OCI-LY7 (cell line): ENCODE measurements at regions not wholly inside any gene's neighbourhood (a gene's known extent, or its start where the extent isn't known, plus 50 kb on each side); places are given as distances from the start of the nearest gene placed in this dataset.
A peak's percentile ranks its signal among the peaks of the same experiment; 100 is the strongest.

Source experiments
- BruUV-seq: library from RNA; stranded (reverse); fragments of 400-500 nt; replicated peaks from 2 replicates; lab custom pipeline; 2021; lab: Mats Ljungman, UMichigan
- CTCF ChIA-PET: fragments of 300-600 bp; sonication (Branson Sonifier 250); formaldehyde crosslinking; loops from one replicate; lab custom pipeline; 2022; ENCODE audit warnings: antibody characterized with exemption; ENCODE audit not compliant: unreplicated experiment; lab: Charles Lee
- POLR2A ChIA-PET: fragments of 300-600 bp; sonication (Branson Sonifier 250); formaldehyde crosslinking; loops from one replicate; lab custom pipeline; 2022; ENCODE audit warnings: antibody characterized with exemption; lab: Charles Lee
- DNase-seq: peaks from one replicate; pipeline ENCODE4 v3.0.0-alpha.2; 2015; ENCODE audit warnings: low spot score
- H2AFZ ChIP-seq: fragments of 200-600 bp; sonication (generic), shearing (Covaris generic); 2 replicates; pipeline ENCODE4 v1.6.1; 2014; ENCODE audit warnings: mild to moderate bottlenecking, antibody characterized with exemption, low read length, moderate library complexity
- H3K27ac ChIP-seq: fragments of 200-600 bp; sonication (generic); 2 replicates; pipeline ENCODE4 v1.5.1; 2014; ENCODE audit warnings: mixed run types, low read depth, mild to moderate bottlenecking, moderate library complexity, low read length, inconsistent platforms; ENCODE audit not compliant: poor library complexity, severe bottlenecking
- H3K36me3 ChIP-seq: fragments of 200-600 bp; sonication (generic); 2 replicates; pipeline ENCODE4 v1.6.1; 2014; ENCODE audit warnings: mild to moderate bottlenecking, antibody characterized with exemption, low read length, moderate library complexity, mixed read lengths; ENCODE audit not compliant: insufficient read depth
- H3K4me1 ChIP-seq: fragments of 200-600 bp; sonication (generic); 2 replicates; pipeline ENCODE4 v1.5.1; 2014; ENCODE audit warnings: mild to moderate bottlenecking, low read length; ENCODE audit not compliant: insufficient read depth, poor library complexity, severe bottlenecking
- H3K4me2 ChIP-seq: fragments of 200-600 bp; sonication (generic); 2 replicates; pipeline ENCODE4 v1.6.1; 2014; ENCODE audit warnings: mild to moderate bottlenecking, low read length
- H3K4me3 ChIP-seq: fragments of 200-600 bp; sonication (generic); 2 replicates; pipeline ENCODE4 v1.5.1; 2014; ENCODE audit warnings: mild to moderate bottlenecking, low read depth, low read length; ENCODE audit not compliant: poor library complexity, severe bottlenecking
- H3K79me2 ChIP-seq: fragments of 200-600 bp; sonication (generic); 2 replicates; pipeline ENCODE4 v1.6.1; 2016; ENCODE audit warnings: low read depth, mild to moderate bottlenecking, low read length, moderate library complexity, mixed read lengths; ENCODE audit not compliant: insufficient read depth
- H3K9me2 ChIP-seq: fragments of 200-600 bp; sonication (generic); 2 replicates; pipeline ENCODE4 v1.6.1; 2016; ENCODE audit warnings: mild to moderate bottlenecking, low read length, mixed read lengths; ENCODE audit not compliant: insufficient read depth
- H3K9me3 ChIP-seq: fragments of 200-600 bp; sonication (generic); 2 replicates; pipeline ENCODE4 v1.6.1; 2014; ENCODE audit warnings: mild to moderate bottlenecking, mixed run types, low read length, mixed read lengths
- H4K20me1 ChIP-seq: fragments of 200-600 bp; sonication (generic); 2 replicates; pipeline ENCODE4 v1.6.1; 2014; ENCODE audit warnings: mild to moderate bottlenecking, antibody characterized with exemption, low read length, moderate library complexity, mixed read lengths; ENCODE audit not compliant: insufficient read depth
- CTCF ChIP-seq: fragments of 200-600 bp; sonication (generic); conservative IDR thresholded peaks from 2 replicates; pipeline ENCODE4 v1.5.1; 2014; ENCODE audit warnings: mild to moderate bottlenecking, antibody characterized with exemption, low read length, moderate library complexity, mixed read lengths
- EZH2phosphoT487 ChIP-seq: fragments of 200-600 bp; sonication (generic); IDR thresholded peaks from 2 replicates; pipeline ENCODE4 v1.6.1; 2018; ENCODE audit warnings: low read depth, borderline replicate concordance, mild to moderate bottlenecking, mixed run types, antibody characterized with exemption, low read length, moderate library complexity, mixed read lengths
- intact Hi-C: fragments of 100-400 bp; cut with micrococcal nuclease; formaldehyde crosslinking; loops from one replicate; pipeline ENCODE4 v1.10.0; 2022; ENCODE audit not compliant: unreplicated experiment

- Histone ChIP-seq H3K79me2 (no peaks in the 10 kb centered on the region), H2AFZ (peak overlapping the region; percentile 4; the same call in 1 of the 2 replicates), H3K4me2 (no peak overlapping the region), H3K9me3 (no peaks in the 10 kb centered on the region; the same call in 1 of the 2 replicates), H3K36me3 (no peaks in the 10 kb centered on the region), H3K9me2 (no peaks in the 10 kb centered on the region), H4K20me1 (no peaks in the 10 kb centered on the region), H3K4me1 (peaks cover 5% of the 10 kb centered on the region), H3K27ac (no peak overlapping the region), H3K4me3 (no peak overlapping the region)
- intact Hi-C loops: no loop called here
- TF ChIP-seq EZH2phosphoT487 (no peak), CTCF (no peak)
- no peak for DNase-seq
- no TSS peak for BruUV-seq
- ChIA-PET CTCF (no interaction called here), POLR2A (interaction anchor here (0.6 to 2.1 kb wide), 2 partner anchors 10 to 71 kb away, joined by 3 to 5 read pairs; no protein-coding TSS in a partner anchor)
Observed at GRCh38 chr13:62234780-62235440, 819.3 kb upstream of the PCDH20 start.

DNA sequence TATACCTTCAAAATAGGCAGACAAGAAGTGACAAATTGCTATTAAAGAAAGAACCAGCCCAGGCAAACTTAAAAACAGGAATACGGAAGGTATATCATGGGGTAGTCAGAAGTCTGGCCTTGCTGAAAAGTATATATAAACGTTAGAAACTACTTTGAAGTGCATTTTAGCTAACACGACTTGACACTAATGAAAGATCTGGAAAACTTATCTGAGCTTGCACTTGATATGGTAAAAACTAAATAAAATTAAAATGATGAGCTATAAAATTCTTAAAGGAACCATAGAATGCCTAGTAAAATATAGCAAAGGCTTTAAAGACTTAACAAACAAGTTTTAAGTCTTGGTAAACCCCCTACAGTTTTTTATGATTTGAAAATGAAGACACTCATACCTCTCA lies 795.3 kb upstream of the PCDH20 start:
- CTCF ChIA-PET: no interaction called here
- Histone ChIP-seq H3K4me3 (no peak overlapping the region), H3K4me1 (peaks cover 45% of the 10 kb centered on the region), H3K27ac (peak overlapping the region; percentile 95), H3K36me3 (peaks cover 27% of the 10 kb centered on the region), H3K79me2 (no peaks in the 10 kb centered on the region), H3K9me2 (no peaks in the 10 kb centered on the region), H4K20me1 (no peaks in the 10 kb centered on the region), H2AFZ (no peak overlapping the region; the same call in 1 of the 2 replicates), H3K4me2 (peak overlapping the region; percentile 3; the same call in 1 of the 2 replicates), H3K9me3 (peaks cover 26% of the 10 kb centered on the region)
- POLR2A ChIA-PET: interaction anchor here (0.6 to 6.5 kb wide), 12 partner anchors 9 to 99 kb away, joined by 3 to 31 read pairs (median 5); no protein-coding TSS in a partner anchor
- no TSS peak for BruUV-seq
- intact Hi-C loops: no loop called here
- no peak for DNase-seq
- no peak for TF ChIP-seq EZH2phosphoT487
- no peak for TF ChIP-seq CTCF

DNA sequence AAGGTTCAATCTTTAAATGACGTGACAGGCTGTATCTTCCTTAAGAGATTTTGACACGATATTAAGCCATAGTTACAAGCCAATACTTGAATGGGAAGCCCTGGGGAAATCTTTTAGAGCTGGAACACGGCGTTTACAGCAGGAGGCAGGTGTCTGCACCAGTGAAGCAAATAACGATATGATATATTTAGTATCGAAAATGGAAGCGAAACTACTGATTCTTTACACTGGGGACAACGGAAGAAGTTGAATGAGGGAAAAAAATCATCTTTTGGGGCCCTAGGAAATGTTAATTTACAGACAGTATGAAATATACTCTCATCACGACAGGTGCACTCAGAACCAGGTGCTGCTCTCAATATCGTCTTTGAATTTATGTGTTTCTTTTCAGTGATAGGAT lies 793.9 kb upstream of the PCDH20 start:
- TF ChIP-seq EZH2phosphoT487 (no peak), CTCF (no peak)
- H3K4me2 ChIP-seq: peak overlapping the region; percentile 72
- CTCF ChIA-PET: no interaction called here
- H3K79me2 ChIP-seq: no peaks in the 10 kb centered on the region
- peak overlapping the region; percentile 52 for H3K4me3 ChIP-seq
- POLR2A ChIA-PET: interaction anchor here (0.6 to 6.5 kb wide), 19 partner anchors 8 to 138 kb away, joined by 3 to 31 read pairs (median 4); no protein-coding TSS in a partner anchor
- BruUV-seq: no TSS peak
- H3K36me3 ChIP-seq: peaks cover 39% of the 10 kb centered on the region
- H2AFZ ChIP-seq: peak overlapping the region; percentile 70; the same call in 1 of the 2 replicates
- peak overlapping the region; percentile 95 for H3K27ac ChIP-seq
- H3K9me3 ChIP-seq: peaks cover 40% of the 10 kb centered on the region
- peak; percentile 94 for DNase-seq
- intact Hi-C loops: loop anchor here (1.0 to 5.0 kb wide), 4 partner anchors 72 to 433 kb away; no protein-coding TSS in a partner anchor
- H3K4me1 ChIP-seq: peaks cover 45% of the 10 kb centered on the region
- H4K20me1 ChIP-seq: no peaks in the 10 kb centered on the region
- H3K9me2 ChIP-seq: no peaks in the 10 kb centered on the region
